ENCODE measurements at regions not wholly inside any gene's neighbourhood (a gene's known extent, or its start where the extent isn't known, plus 50 kb on each side); places are given as distances from the start of the nearest gene placed in this dataset.

DNA sequence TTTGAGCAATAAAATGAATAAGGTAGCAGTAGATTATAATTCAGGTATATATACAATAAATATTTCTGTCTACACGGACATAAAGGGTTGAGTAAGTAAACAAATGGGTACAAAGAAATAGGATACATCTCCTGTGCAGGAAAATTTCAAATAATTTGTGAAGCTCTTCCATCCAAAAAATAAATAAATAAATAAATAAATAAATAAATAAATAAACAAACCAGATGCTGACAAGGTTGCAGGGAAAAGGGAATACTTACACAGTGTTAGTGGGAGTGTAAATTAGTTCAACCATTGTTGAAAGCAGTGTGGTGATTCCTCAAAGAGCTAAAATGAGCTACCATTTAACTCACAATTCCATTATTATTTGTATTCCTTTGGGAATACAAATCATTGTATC, 227.3 kb upstream of the CDH18 start:
- Mint-ChIP-seq H3K9me3 (ENCODE audit: unreplicated experiment) (peaks cover 1% of the 10 kb centered on the region), H3K27me3 (ENCODE audit: unreplicated experiment) (no peaks in the 10 kb centered on the region), H3K4me3 (ENCODE audit: unreplicated experiment) (no peak overlapping the region), H3K27ac (ENCODE audit: unreplicated experiment) (no peak overlapping the region), H3K36me3 (ENCODE audit: unreplicated experiment) (no peaks in the 10 kb centered on the region), H3K4me1 (ENCODE audit: low read depth, unreplicated experiment) (no peaks in the 10 kb centered on the region)
- DNase-seq = no peak
- TF ChIP-seq, protein P1, sequence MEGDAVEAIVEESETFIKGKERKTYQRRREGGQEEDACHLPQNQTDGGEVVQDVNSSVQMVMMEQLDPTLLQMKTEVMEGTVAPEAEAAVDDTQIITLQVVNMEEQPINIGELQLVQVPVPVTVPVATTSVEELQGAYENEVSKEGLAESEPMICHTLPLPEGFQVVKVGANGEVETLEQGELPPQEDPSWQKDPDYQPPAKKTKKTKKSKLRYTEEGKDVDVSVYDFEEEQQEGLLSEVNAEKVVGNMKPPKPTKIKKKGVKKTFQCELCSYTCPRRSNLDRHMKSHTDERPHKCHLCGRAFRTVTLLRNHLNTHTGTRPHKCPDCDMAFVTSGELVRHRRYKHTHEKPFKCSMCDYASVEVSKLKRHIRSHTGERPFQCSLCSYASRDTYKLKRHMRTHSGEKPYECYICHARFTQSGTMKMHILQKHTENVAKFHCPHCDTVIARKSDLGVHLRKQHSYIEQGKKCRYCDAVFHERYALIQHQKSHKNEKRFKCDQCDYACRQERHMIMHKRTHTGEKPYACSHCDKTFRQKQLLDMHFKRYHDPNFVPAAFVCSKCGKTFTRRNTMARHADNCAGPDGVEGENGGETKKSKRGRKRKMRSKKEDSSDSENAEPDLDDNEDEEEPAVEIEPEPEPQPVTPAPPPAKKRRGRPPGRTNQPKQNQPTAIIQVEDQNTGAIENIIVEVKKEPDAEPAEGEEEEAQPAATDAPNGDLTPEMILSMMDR (IDR thresholded peaks at IDR 0.05; ENCODE audit: partially characterized antibody, unreplicated experiment) = no peak

GRCh38 chr5:20213803-20214202, 225.8 kb upstream of the CDH18 start:
- no peak overlapping the region for H3K4me3 Mint-ChIP-seq (ENCODE audit: unreplicated experiment)
- no peak for DNase-seq
- TF ChIP-seq, protein P1 (IDR thresholded peaks at IDR 0.05; ENCODE audit: partially characterized antibody, unreplicated experiment) = no peak
- peaks cover 1% of the 10 kb centered on the region for H3K9me3 Mint-ChIP-seq (ENCODE audit: unreplicated experiment)
- H3K36me3 Mint-ChIP-seq (ENCODE audit: unreplicated experiment) = no peaks in the 10 kb centered on the region
- no peak overlapping the region for H3K27ac Mint-ChIP-seq (ENCODE audit: unreplicated experiment)
- H3K4me1 Mint-ChIP-seq (ENCODE audit: low read depth, unreplicated experiment) = no peaks in the 10 kb centered on the region
- H3K27me3 Mint-ChIP-seq (ENCODE audit: unreplicated experiment) = no peaks in the 10 kb centered on the region

DNA sequence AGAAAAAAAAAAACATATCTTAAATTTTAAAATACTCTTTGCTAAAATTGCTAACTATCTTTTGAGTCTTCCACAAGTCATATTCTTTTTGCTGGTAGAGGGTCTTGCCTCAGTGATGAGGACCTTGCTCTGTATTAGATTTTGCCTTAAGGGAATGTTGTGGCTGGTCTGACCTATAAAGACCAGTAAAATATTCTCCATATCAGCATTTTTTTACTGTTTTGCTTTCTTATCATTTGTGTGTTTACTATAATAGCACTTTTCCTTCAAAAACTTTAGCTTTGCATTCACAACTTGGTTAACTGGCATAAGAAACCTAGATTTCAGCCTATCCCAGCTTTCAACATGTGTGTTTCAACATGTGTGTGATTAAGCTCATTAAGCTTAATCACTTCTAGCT, 224.7 kb upstream of the CDH18 start:
- peaks cover 1% of the 10 kb centered on the region for H3K9me3 Mint-ChIP-seq (ENCODE audit: unreplicated experiment)
- H3K27me3 Mint-ChIP-seq (ENCODE audit: unreplicated experiment) = no peaks in the 10 kb centered on the region
- no peaks in the 10 kb centered on the region for H3K4me1 Mint-ChIP-seq (ENCODE audit: low read depth, unreplicated experiment)
- H3K27ac Mint-ChIP-seq (ENCODE audit: unreplicated experiment) = no peak overlapping the region
- no peaks in the 10 kb centered on the region for H3K36me3 Mint-ChIP-seq (ENCODE audit: unreplicated experiment)
- TF ChIP-seq, protein P1 (IDR thresholded peaks at IDR 0.05; ENCODE audit: partially characterized antibody, unreplicated experiment) = no peak
- no peak overlapping the region for H3K4me3 Mint-ChIP-seq (ENCODE audit: unreplicated experiment)
- no peak for DNase-seq

DNA sequence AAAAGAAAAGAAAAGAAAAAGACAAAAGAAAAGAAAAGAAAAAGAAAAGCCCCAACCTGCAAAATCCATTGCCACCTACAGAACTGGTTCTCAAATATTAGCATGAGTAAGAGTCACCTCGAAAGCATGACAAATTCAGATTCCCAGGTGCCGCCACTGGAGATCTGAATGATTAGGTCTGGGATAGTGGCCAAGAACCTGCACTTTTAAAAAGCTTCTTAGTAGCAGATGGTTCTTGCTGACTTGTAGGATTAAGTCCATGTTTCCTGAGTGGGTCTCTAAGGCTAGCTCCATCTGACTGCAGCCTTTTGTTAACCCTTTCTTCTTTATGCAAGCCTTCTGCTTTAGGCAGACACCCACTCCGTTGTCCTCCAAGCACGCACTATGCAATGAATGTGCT, 178.5 kb upstream of the CDH18 start:
- no peak for DNase-seq
- H3K4me1 Mint-ChIP-seq (ENCODE audit: low read depth, unreplicated experiment) = no peaks in the 10 kb centered on the region
- H3K36me3 Mint-ChIP-seq (ENCODE audit: unreplicated experiment) = no peaks in the 10 kb centered on the region
- no peaks in the 10 kb centered on the region for H3K9me3 Mint-ChIP-seq (ENCODE audit: unreplicated experiment)
- no peak overlapping the region for H3K4me3 Mint-ChIP-seq (ENCODE audit: unreplicated experiment)
- TF ChIP-seq, protein P1 (IDR thresholded peaks at IDR 0.05; ENCODE audit: partially characterized antibody, unreplicated experiment) = no peak
- H3K27me3 Mint-ChIP-seq (ENCODE audit: unreplicated experiment) = no peaks in the 10 kb centered on the region
- H3K27ac Mint-ChIP-seq (ENCODE audit: unreplicated experiment) = no peak overlapping the region

- DNase-seq = no peak
- TF ChIP-seq, protein P1 (IDR thresholded peaks at IDR 0.05; ENCODE audit: partially characterized antibody, unreplicated experiment) = no peak
- no peak overlapping the region for H3K27ac Mint-ChIP-seq (ENCODE audit: unreplicated experiment)
- no peaks in the 10 kb centered on the region for H3K4me1 Mint-ChIP-seq (ENCODE audit: low read depth, unreplicated experiment)
- no peaks in the 10 kb centered on the region for H3K9me3 Mint-ChIP-seq (ENCODE audit: unreplicated experiment)
- no peak overlapping the region for H3K4me3 Mint-ChIP-seq (ENCODE audit: unreplicated experiment)
- no peaks in the 10 kb centered on the region for H3K36me3 Mint-ChIP-seq (ENCODE audit: unreplicated experiment)
- H3K27me3 Mint-ChIP-seq (ENCODE audit: unreplicated experiment) = no peaks in the 10 kb centered on the region
These were observed 170.0 kb upstream of the CDH18 start for GRCh38 chr5:20158006-20158405.

Data from glutamatergic neuron (in vitro differentiated cells).